Amygdala (tissue), 56 donors: ENCODE measurements at regions not wholly inside any gene's neighbourhood (a gene's known extent, or its start where the extent isn't known, plus 50 kb on each side); places are given as distances from the start of the nearest gene placed in this dataset.

ENCODE experiments used
- DNase-seq, 56 donors: peaks; one replicate each; lab custom pipeline; 2025; lab: John Stamatoyannopoulos, UW

- DNase-seq = no peak
Measured at GRCh38 chrX:51437521-51437920, 58.9 kb downstream of the NUDT11 start.

- DNase-seq = no peak
Measured at GRCh38 chrX:51435101-51435500, 61.3 kb downstream of the NUDT11 start.

DNA sequence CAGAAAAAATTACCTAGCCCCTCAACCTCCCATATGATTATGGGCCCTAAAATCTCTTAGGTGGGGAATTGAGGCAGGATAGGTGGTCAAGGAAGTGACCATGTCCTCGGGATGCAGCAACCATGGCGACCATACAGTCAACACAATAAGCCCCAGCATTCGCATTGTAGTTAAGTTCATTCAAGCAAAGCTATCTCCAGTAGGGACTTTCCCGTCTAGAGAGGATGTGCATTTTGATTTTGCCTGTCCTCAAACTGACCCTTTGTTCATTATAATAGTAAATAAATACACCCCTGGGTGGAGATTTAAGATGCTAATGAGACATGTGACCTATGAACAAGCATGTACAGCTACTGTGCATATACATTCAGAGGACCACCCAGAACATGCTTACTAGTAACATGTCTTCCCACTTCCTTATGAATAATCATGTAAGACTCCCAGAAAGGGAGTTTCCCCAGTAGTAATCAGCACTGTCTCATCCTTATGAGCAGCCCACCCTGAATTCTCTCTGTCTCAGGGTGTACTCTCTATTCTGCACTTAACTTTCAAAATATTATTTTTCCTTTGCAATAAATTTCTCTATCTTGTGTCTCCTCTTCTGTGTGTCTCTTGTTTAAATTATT is 74.3 kb downstream of the NUDT11 start:
- DNase-seq = no peak

- DNase-seq = peak in 1 of 56 donors; percentile 11
Measured at GRCh38 chrX:51420610-51421009, 75.8 kb downstream of the NUDT11 start.

GRCh38 chrX:51408462-51408861 is 75.8 kb downstream of the NUDT10 start:
- DNase-seq = no peak

- DNase-seq = no peak
Measured at GRCh38 chrX:51407520-51408409, 75.1 kb downstream of the NUDT10 start.

GRCh38 chrX:51406688-51407519 is 74.3 kb downstream of the NUDT10 start:
- no peak for DNase-seq

GRCh38 chrX:51404445-51404844 is 71.8 kb downstream of the NUDT10 start:
- no peak for DNase-seq

- peak in 17 of 56 donors; percentile 0 to 36 (median 6) for DNase-seq
Measured at GRCh38 chrX:51395810-51396728, 63.4 kb downstream of the NUDT10 start.

GRCh38 chrX:51395480-51395809 is 62.8 kb downstream of the NUDT10 start:
- peak in 1 of 56 donors; percentile 28 for DNase-seq
